CD8-positive, alpha-beta memory T cell (primary cell): ENCODE measurements at regions not wholly inside any gene's neighbourhood (a gene's known extent, or its start where the extent isn't known, plus 50 kb on each side); places are given as distances from the start of the nearest gene placed in this dataset.

Experiments used
- CTCF ChIA-PET: fragments of 350-600 bp; sonication (Branson Sonifier 250); formaldehyde crosslinking; loops from one replicate; lab custom pipeline; 2021; ENCODE audit warnings: antibody characterized with exemption; lab: Charles Lee
- POLR2A ChIA-PET: fragments of 350-600 bp; sonication (Branson Sonifier 250); formaldehyde crosslinking; loops from one replicate; lab custom pipeline; 2021; ENCODE audit warnings: antibody characterized with exemption; lab: Charles Lee
- DNase-seq, 5 donors: peaks; one replicate each; pipeline versions ENCODE4 v3.0.0 to v3.0.0-alpha.2; 2020 to 2022; ENCODE audit warnings: mixed read lengths in 1 of 5
- H3K27ac ChIP-seq: one replicate; pipeline ENCODE4 v1.7.0; 2013; ENCODE audit warnings: low read depth, mild to moderate bottlenecking, low read length, moderate library complexity
- H3K27me3 ChIP-seq: 2 replicates; pipeline ENCODE4 v1.7.0; 2013; ENCODE audit warnings: low read length, mild to moderate bottlenecking; ENCODE audit not compliant: insufficient read depth, poor library complexity, severe bottlenecking
- H3K36me3 ChIP-seq: 2 replicates; pipeline ENCODE4 v1.7.0; 2013; ENCODE audit warnings: mild to moderate bottlenecking, low read length, moderate library complexity; ENCODE audit not compliant: insufficient read depth
- H3K4me1 ChIP-seq: 2 replicates; pipeline ENCODE4 v1.7.0; 2013; ENCODE audit warnings: mild to moderate bottlenecking, low read length, moderate library complexity; ENCODE audit not compliant: insufficient read depth
- H3K4me3 ChIP-seq: 2 replicates; pipeline ENCODE4 v1.7.0; 2013; ENCODE audit warnings: mild to moderate bottlenecking, low read length
- H3K9me3 ChIP-seq: 2 replicates; pipeline ENCODE4 v1.7.0; 2013; ENCODE audit warnings: mild to moderate bottlenecking, low read length
- H3K27ac Mint-ChIP-seq, 8 donors: one replicate each; pipeline ENCODE4 v1.8.0; 2020 to 2021; ENCODE audit warnings: mixed read lengths in 8 of 8, mild to moderate bottlenecking in 6 of 8, inconsistent platforms in 3 of 8, moderate library complexity in 3 of 8
- H3K27me3 Mint-ChIP-seq, 2 donors: one replicate each; pipeline ENCODE4 v1.8.0; 2020 to 2021; ENCODE audit warnings: mixed read lengths in 2 of 2, mild to moderate bottlenecking in 1 of 2, moderate library complexity in 1 of 2
- H3K36me3 Mint-ChIP-seq, 3 donors: one replicate each; pipeline ENCODE4 v1.8.0; 2020 to 2021; ENCODE audit warnings: mixed read lengths in 3 of 3, inconsistent platforms in 1 of 3, mild to moderate bottlenecking in 1 of 3
- H3K4me1 Mint-ChIP-seq, 3 donors: one replicate each; pipeline ENCODE4 v1.8.0; 2020 to 2021; ENCODE audit warnings: mixed read lengths in 3 of 3, inconsistent platforms in 1 of 3, mild to moderate bottlenecking in 1 of 3
- H3K4me3 Mint-ChIP-seq, 7 donors: one replicate each; pipeline ENCODE4 v1.8.0; 2020 to 2021; ENCODE audit warnings: mixed read lengths in 7 of 7, mild to moderate bottlenecking in 6 of 7, moderate library complexity in 4 of 7, inconsistent platforms in 2 of 7
- H3K9me3 Mint-ChIP-seq, 5 donors: one replicate each; pipeline ENCODE4 v1.8.0; 2020 to 2022; ENCODE audit warnings: mixed read lengths in 5 of 5, mild to moderate bottlenecking in 3 of 5, moderate library complexity in 2 of 5, inconsistent platforms in 1 of 5

DNA sequence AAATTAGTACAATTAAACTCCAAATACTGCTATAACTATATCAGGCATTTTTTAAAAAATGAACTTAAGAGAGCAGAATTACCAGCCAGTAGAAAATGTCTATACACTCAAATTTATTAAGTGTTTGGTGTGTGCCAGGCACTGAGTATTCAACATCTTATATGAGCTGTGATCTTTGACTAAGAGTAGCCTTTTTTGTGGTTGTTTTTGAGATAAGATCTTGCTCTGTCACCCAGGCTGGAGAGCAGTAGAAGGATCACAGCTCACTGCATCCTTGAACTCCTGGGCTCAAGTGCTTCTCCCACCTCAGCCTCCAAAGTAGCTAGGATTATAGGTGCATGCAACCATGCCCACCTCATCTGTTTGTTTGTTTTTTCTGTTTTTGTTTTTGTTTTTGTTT, 102.5 kb upstream of the CELF2 start:
- no peak overlapping the region for H3K4me3 ChIP-seq
- Mint-ChIP-seq H3K27ac (no peak overlapping the region), H3K36me3 (peaks cover 0 to 3% (median 0%) of the 10 kb centered on the region in 3 donors), H3K27me3 (peaks cover 7 to 28% of the 10 kb centered on the region in 2 donors), H3K9me3 (no peaks in the 10 kb centered on the region), H3K4me1 (no peaks in the 10 kb centered on the region), H3K4me3 (no peak overlapping the region)
- no peaks in the 10 kb centered on the region for H3K4me1 ChIP-seq
- no peaks in the 10 kb centered on the region for H3K9me3 ChIP-seq
- no peak overlapping the region for H3K27ac ChIP-seq
- no peaks in the 10 kb centered on the region for H3K36me3 ChIP-seq
- ChIA-PET POLR2A (no interaction called here), CTCF (no interaction called here)
- no peaks in the 10 kb centered on the region for H3K27me3 ChIP-seq
- no peak for DNase-seq

DNA sequence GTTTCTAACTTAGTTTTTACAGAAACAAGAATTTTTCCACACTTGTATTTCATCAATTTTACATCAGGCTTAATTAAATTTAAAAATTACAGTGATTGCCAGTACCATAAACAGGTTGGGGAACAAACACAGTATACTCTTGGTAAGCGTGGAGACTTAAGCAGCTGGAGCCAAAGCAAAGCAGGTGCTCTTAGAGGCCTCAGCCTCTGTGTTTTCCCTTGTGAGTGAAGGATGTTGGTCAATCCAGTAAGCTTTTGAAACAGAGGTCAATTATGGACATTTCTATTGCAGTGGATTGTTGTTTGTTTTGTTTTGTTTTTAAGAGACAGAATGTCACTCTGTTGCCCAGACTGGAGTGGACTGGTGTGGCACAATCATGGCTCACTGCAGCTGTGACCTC, 100.6 kb upstream of the CELF2 start:
- H3K27ac Mint-ChIP-seq: no peak overlapping the region
- no peaks in the 10 kb centered on the region for H3K4me1 Mint-ChIP-seq
- POLR2A ChIA-PET: no interaction called here
- Histone ChIP-seq H3K9me3 (no peaks in the 10 kb centered on the region), H3K27me3 (no peaks in the 10 kb centered on the region), H3K4me3 (no peak overlapping the region), H3K36me3 (no peaks in the 10 kb centered on the region), H3K27ac (no peak overlapping the region), H3K4me1 (no peaks in the 10 kb centered on the region)
- peaks cover 12 to 19% of the 10 kb centered on the region in 2 donors for H3K27me3 Mint-ChIP-seq
- H3K9me3 Mint-ChIP-seq: peaks cover 0 to 3% (median 0%) of the 10 kb centered on the region in 5 donors
- DNase-seq: no peak
- H3K36me3 Mint-ChIP-seq: peaks cover 0 to 3% (median 0%) of the 10 kb centered on the region in 3 donors
- no peak overlapping the region for H3K4me3 Mint-ChIP-seq
- CTCF ChIA-PET: no interaction called here

- Histone ChIP-seq H3K27ac (no peak overlapping the region), H3K27me3 (no peaks in the 10 kb centered on the region), H3K4me1 (no peaks in the 10 kb centered on the region), H3K36me3 (no peaks in the 10 kb centered on the region), H3K4me3 (no peak overlapping the region), H3K9me3 (no peaks in the 10 kb centered on the region)
- Mint-ChIP-seq H3K4me1 (no peaks in the 10 kb centered on the region), H3K9me3 (peaks cover 0 to 3% (median 0%) of the 10 kb centered on the region in 5 donors), H3K27me3 (peaks cover 7 to 8% of the 10 kb centered on the region in 2 donors), H3K36me3 (no peaks in the 10 kb centered on the region), H3K27ac (no peak overlapping the region), H3K4me3 (no peak overlapping the region)
- DNase-seq: no peak
- ChIA-PET POLR2A (no interaction called here), CTCF (no interaction called here)
These were observed 97.7 kb upstream of the CELF2 start for GRCh38 chr10:10919976-10920375.

DNA sequence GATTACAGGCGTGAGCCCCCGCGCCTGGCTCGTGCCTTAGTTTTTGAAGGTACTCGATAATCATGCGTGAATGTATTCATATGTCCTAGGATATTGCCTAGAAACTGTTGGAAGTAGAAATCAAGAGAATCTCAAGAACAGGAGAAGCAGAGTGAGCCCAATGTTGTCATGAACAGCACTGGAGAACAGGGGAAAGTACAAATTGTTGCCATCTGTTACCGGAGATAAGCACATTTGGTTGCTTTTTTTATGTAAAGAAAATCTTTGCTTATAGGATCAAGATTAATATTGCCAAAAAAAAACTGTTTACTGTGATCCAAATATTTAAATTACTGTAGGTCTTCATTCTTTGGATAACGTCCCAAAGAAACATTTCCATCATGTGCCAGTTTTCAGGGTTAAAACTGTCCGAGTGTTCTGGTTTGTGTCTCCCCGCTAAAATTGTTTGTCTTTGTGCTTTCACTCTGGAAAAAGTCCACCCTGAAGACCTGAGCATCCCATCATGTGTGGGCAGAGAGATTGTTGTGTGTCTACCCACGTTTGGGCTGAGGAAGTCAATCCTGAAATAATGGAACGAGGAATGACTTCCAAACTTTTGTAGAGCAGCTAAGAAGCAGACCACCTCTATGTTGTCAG, 95.7 kb upstream of the CELF2 start:
- Mint-ChIP-seq H3K36me3 (no peaks in the 10 kb centered on the region), H3K27ac (no peak overlapping the region), H3K27me3 (peaks cover 7% of the 10 kb centered on the region in 2 donors), H3K9me3 (peaks cover 0 to 3% (median 0%) of the 10 kb centered on the region in 5 donors), H3K4me3 (no peak overlapping the region), H3K4me1 (no peaks in the 10 kb centered on the region)
- Histone ChIP-seq H3K4me1 (no peaks in the 10 kb centered on the region), H3K9me3 (no peaks in the 10 kb centered on the region), H3K27ac (no peak overlapping the region), H3K27me3 (no peaks in the 10 kb centered on the region), H3K36me3 (no peaks in the 10 kb centered on the region), H3K4me3 (no peak overlapping the region)
- no peak for DNase-seq
- ChIA-PET CTCF (no interaction called here), POLR2A (no interaction called here)

DNA sequence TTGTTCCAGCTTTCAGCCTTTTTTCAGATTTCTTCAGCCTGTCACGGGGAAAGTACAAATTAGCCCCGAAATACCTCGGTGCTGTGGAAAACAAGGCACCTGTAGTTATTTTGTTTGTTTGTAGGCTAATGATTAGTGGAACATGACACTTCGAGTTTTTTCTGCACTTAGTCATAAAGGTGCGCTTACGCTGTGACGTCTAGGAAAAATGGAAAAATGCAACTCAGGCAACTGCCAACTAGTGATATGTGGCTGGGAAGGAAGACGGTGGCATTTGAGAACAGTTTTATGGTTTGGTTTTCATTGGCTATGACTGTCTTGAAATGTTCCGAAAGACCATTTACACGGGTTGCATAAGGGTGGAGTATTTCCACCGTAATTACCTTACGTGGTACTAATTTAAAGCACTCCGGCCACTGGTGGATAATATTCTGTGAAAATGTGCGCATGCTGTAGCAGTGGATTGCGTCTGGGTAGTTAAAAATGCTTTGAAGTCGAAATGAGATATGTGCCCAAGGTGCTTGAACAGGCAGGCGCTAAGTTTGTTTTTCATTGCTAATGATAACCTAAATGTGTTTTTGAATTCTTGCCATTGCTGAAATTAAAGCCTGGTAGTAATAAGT, 94.5 kb upstream of the CELF2 start:
- H3K4me3 ChIP-seq: no peak overlapping the region
- ChIA-PET CTCF (no interaction called here), POLR2A (no interaction called here)
- no peaks in the 10 kb centered on the region for H3K4me1 ChIP-seq
- no peaks in the 10 kb centered on the region for H3K36me3 ChIP-seq
- Mint-ChIP-seq H3K4me3 (no peak overlapping the region), H3K27me3 (peaks cover 9 to 13% of the 10 kb centered on the region in 2 donors), H3K4me1 (no peaks in the 10 kb centered on the region), H3K36me3 (no peaks in the 10 kb centered on the region), H3K9me3 (peaks cover 0 to 3% (median 0%) of the 10 kb centered on the region in 5 donors), H3K27ac (no peak overlapping the region)
- no peaks in the 10 kb centered on the region for H3K9me3 ChIP-seq
- no peaks in the 10 kb centered on the region for H3K27me3 ChIP-seq
- no peak overlapping the region for H3K27ac ChIP-seq
- DNase-seq: no peak

GRCh38 chr10:10925667-10926066, 92.0 kb upstream of the CELF2 start:
- POLR2A ChIA-PET: no interaction called here

DNA sequence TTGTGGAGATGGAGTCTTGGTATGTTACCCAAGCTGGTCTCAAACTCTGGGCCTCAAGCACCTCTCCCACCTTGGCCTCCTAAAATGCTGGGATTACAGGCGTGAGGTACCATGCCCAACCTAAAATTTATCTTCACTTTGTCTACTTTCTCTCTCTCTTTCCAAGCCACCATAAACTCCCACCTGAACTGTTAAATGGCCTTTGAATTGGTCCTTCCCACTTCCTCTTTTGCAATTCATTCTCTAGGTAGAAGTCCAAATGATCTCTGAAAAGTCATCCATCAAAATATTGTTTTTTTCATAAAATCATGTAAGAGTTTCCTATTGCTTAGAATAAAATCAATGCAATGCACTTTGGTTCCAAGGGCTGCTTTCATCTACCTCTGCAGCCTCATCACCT, 90.1 kb upstream of the CELF2 start:
- no peak overlapping the region for H3K4me3 ChIP-seq
- H3K36me3 ChIP-seq: no peaks in the 10 kb centered on the region
- H3K9me3 ChIP-seq: no peaks in the 10 kb centered on the region
- H3K27ac ChIP-seq: no peak overlapping the region
- no peaks in the 10 kb centered on the region for H3K4me1 Mint-ChIP-seq
- ChIA-PET CTCF (no interaction called here), POLR2A (no interaction called here)
- DNase-seq: no peak
- no peaks in the 10 kb centered on the region for H3K9me3 Mint-ChIP-seq
- no peak overlapping the region for H3K27ac Mint-ChIP-seq
- no peaks in the 10 kb centered on the region for H3K36me3 Mint-ChIP-seq
- no peaks in the 10 kb centered on the region for H3K27me3 ChIP-seq
- peaks cover 14 to 21% of the 10 kb centered on the region in 2 donors for H3K27me3 Mint-ChIP-seq
- no peak overlapping the region for H3K4me3 Mint-ChIP-seq
- no peaks in the 10 kb centered on the region for H3K4me1 ChIP-seq

More at GRCh38 chr10:10925667-10926066, 92.0 kb upstream of the CELF2 start:
- H3K4me1 Mint-ChIP-seq: no peaks in the 10 kb centered on the region
- DNase-seq: no peak
- no peak overlapping the region for H3K27ac ChIP-seq
- peaks cover 14 to 19% of the 10 kb centered on the region in 2 donors for H3K27me3 Mint-ChIP-seq
- H3K9me3 ChIP-seq: no peaks in the 10 kb centered on the region
- H3K27me3 ChIP-seq: no peaks in the 10 kb centered on the region
- H3K4me3 ChIP-seq: no peak overlapping the region
- no peaks in the 10 kb centered on the region for H3K36me3 Mint-ChIP-seq
- CTCF ChIA-PET: no interaction called here
- no peak overlapping the region for H3K4me3 Mint-ChIP-seq
- H3K4me1 ChIP-seq: no peaks in the 10 kb centered on the region
- H3K36me3 ChIP-seq: no peaks in the 10 kb centered on the region
- H3K9me3 Mint-ChIP-seq: peaks cover 0 to 3% (median 0%) of the 10 kb centered on the region in 5 donors
- no peak overlapping the region for H3K27ac Mint-ChIP-seq

DNA sequence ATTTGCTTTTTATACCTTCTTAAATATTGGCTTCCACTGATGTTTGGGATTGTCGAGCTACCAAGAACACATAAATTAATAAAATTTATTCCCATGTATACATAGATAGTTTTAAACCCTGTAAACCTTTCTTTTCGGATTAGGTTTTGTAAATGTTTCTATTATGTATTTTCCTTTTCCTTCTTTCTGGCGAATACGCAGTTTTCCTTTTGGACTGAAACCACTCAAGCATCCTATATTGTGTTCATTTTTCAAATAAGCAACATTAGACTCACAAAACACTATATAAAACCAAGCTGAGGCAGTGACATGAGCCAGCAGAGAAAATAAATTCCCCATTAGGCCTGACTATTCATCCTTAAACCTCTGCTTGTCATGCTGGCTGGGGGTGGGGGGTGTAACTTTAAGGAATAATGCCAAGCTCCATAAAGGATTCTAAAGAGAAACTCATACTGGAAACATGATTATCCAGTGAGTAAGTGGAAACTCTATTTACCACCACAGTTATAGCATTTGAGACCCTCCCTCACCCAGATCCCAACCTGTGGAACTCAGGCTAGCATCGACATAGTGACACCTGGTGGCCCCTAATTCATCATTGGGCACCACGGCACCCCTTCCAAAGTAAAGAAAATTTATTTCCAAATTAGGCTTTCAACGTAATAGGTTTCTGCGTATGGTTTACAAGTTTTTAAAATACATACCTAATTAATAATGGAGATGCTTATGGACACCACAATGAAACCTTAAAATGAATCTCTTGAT, 86.5 kb upstream of the CELF2 start:
- Histone ChIP-seq H3K4me1 (no peaks in the 10 kb centered on the region), H3K27ac (no peak overlapping the region), H3K9me3 (no peaks in the 10 kb centered on the region), H3K27me3 (no peaks in the 10 kb centered on the region), H3K36me3 (no peaks in the 10 kb centered on the region), H3K4me3 (no peak overlapping the region)
- H3K9me3 Mint-ChIP-seq: no peaks in the 10 kb centered on the region
- no peak overlapping the region for H3K4me3 Mint-ChIP-seq
- H3K4me1 Mint-ChIP-seq: no peaks in the 10 kb centered on the region
- H3K27ac Mint-ChIP-seq: no peak overlapping the region
- POLR2A ChIA-PET: no interaction called here
- CTCF ChIA-PET: no interaction called here
- DNase-seq: no peak
- peaks cover 19 to 27% of the 10 kb centered on the region in 2 donors for H3K27me3 Mint-ChIP-seq
- no peaks in the 10 kb centered on the region for H3K36me3 Mint-ChIP-seq
